Erythroblast (primary cell): ENCODE measurements at regions not wholly inside any gene's neighbourhood (a gene's known extent, or its start where the extent isn't known, plus 50 kb on each side); places are given as distances from the start of the nearest gene placed in this dataset.

Experiments
- DNase-seq, 2 experiments: peaks; one replicate each; lab custom pipeline; 2025; lab: John Stamatoyannopoulos, UW
- GATA1 ChIP-seq: IDR thresholded peaks from 2 replicates; pipeline ENCODE4 v1.6.1; 2011; ENCODE audit warnings: low read depth, mild to moderate bottlenecking, control low read depth, low read length, moderate library complexity
- POLR2A ChIP-seq: IDR thresholded peaks from 2 replicates; pipeline ENCODE4 v1.6.1; 2011; ENCODE audit warnings: mild to moderate bottlenecking, low read length

DNA sequence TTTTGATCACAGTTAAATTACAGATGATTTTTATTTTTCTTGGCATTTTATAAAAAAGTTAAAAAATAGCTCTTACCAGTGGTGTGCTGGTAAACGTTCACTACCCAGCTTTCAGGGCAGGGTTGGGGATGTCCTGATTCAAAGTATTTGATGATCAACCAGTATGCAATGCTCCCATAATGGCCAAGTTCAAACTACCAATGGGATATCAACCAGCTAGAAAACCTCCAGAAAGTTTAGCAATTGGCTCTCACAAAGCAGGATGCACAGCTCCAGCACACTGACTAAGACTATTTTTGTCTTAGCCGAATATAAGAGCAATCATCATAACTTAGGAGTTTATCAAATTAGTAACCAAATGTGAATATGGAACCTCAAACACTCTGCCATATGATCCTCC lies 108.0 kb upstream of the PDE5A start:
- no peak for TF ChIP-seq GATA1
- TF ChIP-seq POLR2A: no peak
- no peak for DNase-seq

- DNase-seq: no peak
- TF ChIP-seq GATA1: no peak
- no peak for TF ChIP-seq POLR2A
These were observed 106.6 kb upstream of the PDE5A start for GRCh38 chr4:119735165-119735651.

DNA sequence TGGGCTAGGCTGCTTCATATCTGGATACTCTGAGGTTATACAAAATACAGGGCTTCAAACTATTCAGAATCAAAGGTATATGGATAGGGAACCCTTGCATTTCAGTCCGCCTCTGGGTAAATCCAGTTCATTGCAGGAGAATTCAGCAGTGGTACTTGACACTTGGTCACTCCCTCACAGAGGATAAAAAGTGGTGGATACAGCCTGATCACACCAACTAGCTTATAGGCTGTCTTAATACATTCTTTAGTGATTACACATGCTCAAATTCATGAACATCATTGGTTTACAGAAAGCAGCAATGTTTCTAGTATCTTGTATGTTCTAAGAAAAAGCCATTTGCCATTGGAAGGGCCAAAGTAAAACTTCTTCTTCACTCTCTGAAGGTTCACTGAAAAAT lies 104.8 kb upstream of the PDE5A start:
- DNase-seq: no peak
- TF ChIP-seq POLR2A: no peak
- no peak for TF ChIP-seq GATA1

DNA sequence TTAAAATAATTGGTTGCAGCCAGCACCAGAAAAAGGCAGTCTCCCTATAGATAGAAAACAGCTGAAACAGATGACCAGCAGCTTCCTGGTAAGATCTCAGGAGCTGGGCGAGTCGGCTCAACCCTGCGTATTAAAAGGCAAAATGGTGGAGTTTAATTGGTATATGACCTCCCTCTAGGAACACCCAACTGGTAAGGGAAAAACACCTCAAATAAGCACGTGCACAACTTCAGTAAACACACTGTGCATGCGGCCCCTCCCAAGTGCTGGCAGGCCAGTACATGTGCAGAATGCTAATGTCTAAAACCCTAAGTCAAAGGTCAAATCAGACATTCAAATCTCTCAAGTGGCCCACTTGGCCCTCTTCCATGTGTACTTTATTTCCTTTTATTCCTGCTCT lies 103.2 kb upstream of the PDE5A start:
- DNase-seq: no peak
- TF ChIP-seq POLR2A (no peak), GATA1 (no peak)

- DNase-seq: no peak
- TF ChIP-seq GATA1: no peak
These were observed 102.6 kb upstream of the PDE5A start for GRCh38 chr4:119731146-119731742.

- no peak for DNase-seq
- TF ChIP-seq POLR2A: no peak
- TF ChIP-seq GATA1: no peak
These were observed 102.0 kb upstream of the PDE5A start for GRCh38 chr4:119730671-119730950.

- DNase-seq: no peak
- TF ChIP-seq GATA1 (no peak), POLR2A (no peak)
These were observed 101.4 kb upstream of the PDE5A start for GRCh38 chr4:119729835-119730670.

- no peak for DNase-seq
- no peak for TF ChIP-seq GATA1
- no peak for TF ChIP-seq POLR2A
These were observed 100.3 kb upstream of the PDE5A start for GRCh38 chr4:119728692-119729593.

- no peak for DNase-seq
- TF ChIP-seq POLR2A: no peak
- TF ChIP-seq GATA1: no peak
These were observed 99.6 kb upstream of the PDE5A start for GRCh38 chr4:119728185-119728584.

GRCh38 chr4:119726505-119726904 lies 97.9 kb upstream of the PDE5A start:
- DNase-seq: no peak
- TF ChIP-seq GATA1 (no peak), POLR2A (no peak)

DNA sequence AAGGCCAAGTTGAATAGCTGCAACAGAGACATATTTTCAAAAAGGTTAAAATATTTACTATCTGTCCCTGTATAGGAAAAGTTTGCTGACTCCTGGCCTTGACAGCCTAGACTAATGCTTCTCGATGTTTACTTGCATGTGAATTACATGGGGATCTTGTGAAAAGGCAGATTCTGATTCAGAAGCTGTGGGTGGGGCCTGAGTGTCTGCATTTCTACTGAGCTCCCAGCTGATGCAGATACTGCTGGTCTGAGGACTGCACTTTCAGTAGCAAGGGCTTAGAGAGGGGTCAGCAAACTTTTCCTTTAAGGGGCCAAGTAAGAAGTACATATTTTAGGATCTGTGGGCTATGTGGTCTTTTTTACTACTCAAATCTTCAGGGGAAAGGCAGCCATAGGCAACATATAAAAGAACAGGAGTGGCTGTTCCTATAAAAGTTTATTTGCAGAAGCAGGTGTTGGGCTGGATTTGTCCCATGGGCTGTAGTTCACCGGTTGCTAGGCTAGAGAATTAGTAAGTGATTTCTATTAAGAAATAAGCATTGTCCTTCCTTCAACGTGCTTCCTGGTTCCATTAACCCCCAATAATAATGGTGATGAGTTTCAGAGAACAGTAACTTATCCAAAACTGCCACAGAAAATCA lies 97.2 kb upstream of the PDE5A start:
- TF ChIP-seq GATA1: no peak
- no peak for TF ChIP-seq POLR2A
- DNase-seq: no peak

- no peak for DNase-seq
- TF ChIP-seq GATA1 (no peak), POLR2A (no peak)
These were observed 96.4 kb upstream of the PDE5A start for GRCh38 chr4:119725011-119725410.

GRCh38 chr4:119722670-119723069 lies 94.1 kb upstream of the PDE5A start:
- DNase-seq: no peak
- TF ChIP-seq GATA1 (no peak), POLR2A (no peak)
